MM.1S (cell line): ENCODE measurements at regions not wholly inside any gene's neighbourhood (a gene's known extent, or its start where the extent isn't known, plus 50 kb on each side); places are given as distances from the start of the nearest gene placed in this dataset.

Experiments
- DNase-seq: peaks from one replicate; pipeline ENCODE4 v3.0.0-alpha.2; 2015
- H2AFZ ChIP-seq: fragments of 300-600 bp; sonication (generic); 2 replicates; pipeline ENCODE4 v1.6.0; 2016; ENCODE audit warnings: antibody characterized with exemption, low read length
- H3F3A ChIP-seq: fragments of 300-600 bp; sonication (generic); 2 replicates; pipeline ENCODE4 v1.6.1; 2016; ENCODE audit warnings: mild to moderate bottlenecking, antibody characterized with exemption, low read length, moderate library complexity, mixed read lengths; ENCODE audit not compliant: insufficient read depth
- H3K27ac ChIP-seq: fragments of 300-600 bp; sonication (generic); 2 replicates; pipeline ENCODE4 v1.5.1; 2016; ENCODE audit warnings: mild to moderate bottlenecking, low read length
- H3K27me3 ChIP-seq: fragments of 300-600 bp; sonication (generic); replicated peaks from 2 replicates; pipeline ENCODE4 v1.6.0; 2016; ENCODE audit warnings: low read length; ENCODE audit not compliant: insufficient read depth
- H3K36me3 ChIP-seq: fragments of 300-600 bp; sonication (generic); replicated peaks from 2 replicates; pipeline ENCODE4 v1.6.1; 2016; ENCODE audit warnings: mild to moderate bottlenecking, low read length, mixed read lengths; ENCODE audit not compliant: insufficient read depth
- H3K4me1 ChIP-seq: fragments of 300-600 bp; sonication (generic); 2 replicates; pipeline ENCODE4 v1.6.1; 2016; ENCODE audit warnings: low read length, mixed read lengths
- H3K4me2 ChIP-seq: fragments of 300-600 bp; sonication (generic); 2 replicates; pipeline ENCODE4 v1.6.0; 2016; ENCODE audit warnings: low read depth, low read length
- H3K4me3 ChIP-seq: fragments of 300-600 bp; sonication (generic); 2 replicates; pipeline ENCODE4 v1.5.1; 2016; ENCODE audit warnings: low read length, mixed read lengths
- H3K79me2 ChIP-seq: fragments of 300-600 bp; sonication (generic); 2 replicates; pipeline ENCODE4 v1.6.1; 2016; ENCODE audit warnings: mixed run types, low read length, mixed read lengths
- H3K9ac ChIP-seq: fragments of 300-600 bp; sonication (generic); 2 replicates; pipeline ENCODE4 v1.6.1; 2016; ENCODE audit warnings: low read length, mixed read lengths
- H3K9me2 ChIP-seq: fragments of 300-600 bp; sonication (generic); replicated peaks from 2 replicates; pipeline ENCODE4 v1.6.1; 2016; ENCODE audit warnings: mild to moderate bottlenecking, low read length, mixed read lengths; ENCODE audit not compliant: insufficient read depth
- H3K9me3 ChIP-seq: fragments of 300-600 bp; sonication (generic); replicated peaks from 2 replicates; pipeline ENCODE4 v1.6.1; 2016; ENCODE audit warnings: mild to moderate bottlenecking, low read length, mixed read lengths; ENCODE audit not compliant: insufficient read depth
- H4K20me1 ChIP-seq: fragments of 300-600 bp; sonication (generic); 2 replicates; pipeline ENCODE4 v1.6.1; 2016; ENCODE audit warnings: mild to moderate bottlenecking, low read length, moderate library complexity, mixed read lengths; ENCODE audit not compliant: insufficient read depth
- EZH2 ChIP-seq: fragments of 300-600 bp; sonication (generic); optimal IDR thresholded peaks from 2 replicates; pipeline ENCODE3; 2017; ENCODE audit warnings: low read depth, mild to moderate bottlenecking, antibody characterized with exemption, low read length, mixed read lengths
- EZH2phosphoT487 ChIP-seq: fragments of 300-600 bp; sonication (generic); IDR thresholded peaks from 2 replicates; pipeline ENCODE4 v1.6.1; 2018; ENCODE audit warnings: antibody characterized with exemption, low read length
- TF ChIP-seq, protein P1 (sequence below): fragments of 300-600 bp; sonication (generic); IDR thresholded peaks from 2 replicates; pipeline ENCODE4 v1.5.1; 2016; ENCODE audit warnings: antibody characterized with exemption, low read length, mixed read lengths

DNA sequence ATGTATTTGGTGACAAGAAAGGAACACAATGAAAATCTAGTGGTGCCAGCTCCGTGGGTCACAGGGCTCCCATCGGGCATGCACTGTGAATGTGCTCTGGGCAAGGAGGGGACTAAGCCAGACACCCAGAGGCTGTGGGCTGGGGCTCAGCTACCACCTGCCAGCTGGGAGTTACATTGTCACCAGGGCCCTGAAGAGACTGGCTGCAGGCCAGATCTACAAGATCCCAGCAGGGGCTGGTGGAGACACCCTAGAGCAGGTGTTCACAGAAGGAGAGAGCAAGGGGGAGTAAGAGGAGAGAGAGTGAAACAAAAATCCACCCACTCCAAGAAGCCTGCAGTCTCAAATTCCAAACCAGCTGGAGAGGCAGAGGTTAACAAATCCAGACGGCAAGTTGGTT, 116.6 kb upstream of the ADCY1 start:
- no peaks in the 10 kb centered on the region for H3K9me3 ChIP-seq
- DNase-seq: no peak
- no peak overlapping the region for H3K4me3 ChIP-seq
- no peak for TF ChIP-seq EZH2
- TF ChIP-seq EZH2phosphoT487: no peak
- TF ChIP-seq, protein P1, sequence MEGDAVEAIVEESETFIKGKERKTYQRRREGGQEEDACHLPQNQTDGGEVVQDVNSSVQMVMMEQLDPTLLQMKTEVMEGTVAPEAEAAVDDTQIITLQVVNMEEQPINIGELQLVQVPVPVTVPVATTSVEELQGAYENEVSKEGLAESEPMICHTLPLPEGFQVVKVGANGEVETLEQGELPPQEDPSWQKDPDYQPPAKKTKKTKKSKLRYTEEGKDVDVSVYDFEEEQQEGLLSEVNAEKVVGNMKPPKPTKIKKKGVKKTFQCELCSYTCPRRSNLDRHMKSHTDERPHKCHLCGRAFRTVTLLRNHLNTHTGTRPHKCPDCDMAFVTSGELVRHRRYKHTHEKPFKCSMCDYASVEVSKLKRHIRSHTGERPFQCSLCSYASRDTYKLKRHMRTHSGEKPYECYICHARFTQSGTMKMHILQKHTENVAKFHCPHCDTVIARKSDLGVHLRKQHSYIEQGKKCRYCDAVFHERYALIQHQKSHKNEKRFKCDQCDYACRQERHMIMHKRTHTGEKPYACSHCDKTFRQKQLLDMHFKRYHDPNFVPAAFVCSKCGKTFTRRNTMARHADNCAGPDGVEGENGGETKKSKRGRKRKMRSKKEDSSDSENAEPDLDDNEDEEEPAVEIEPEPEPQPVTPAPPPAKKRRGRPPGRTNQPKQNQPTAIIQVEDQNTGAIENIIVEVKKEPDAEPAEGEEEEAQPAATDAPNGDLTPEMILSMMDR: no peak
- no peak overlapping the region for H2AFZ ChIP-seq
- no peaks in the 10 kb centered on the region for H3K36me3 ChIP-seq
- no peak overlapping the region for H3K27ac ChIP-seq
- no peaks in the 10 kb centered on the region for H3K27me3 ChIP-seq
- no peak overlapping the region for H3K9ac ChIP-seq
- H3F3A ChIP-seq: no peaks in the 10 kb centered on the region
- H3K79me2 ChIP-seq: no peaks in the 10 kb centered on the region
- H3K9me2 ChIP-seq: no peaks in the 10 kb centered on the region
- H4K20me1 ChIP-seq: no peaks in the 10 kb centered on the region
- H3K4me2 ChIP-seq: no peak overlapping the region
- H3K4me1 ChIP-seq: no peaks in the 10 kb centered on the region; the same call in 1 of the 2 replicates

DNA sequence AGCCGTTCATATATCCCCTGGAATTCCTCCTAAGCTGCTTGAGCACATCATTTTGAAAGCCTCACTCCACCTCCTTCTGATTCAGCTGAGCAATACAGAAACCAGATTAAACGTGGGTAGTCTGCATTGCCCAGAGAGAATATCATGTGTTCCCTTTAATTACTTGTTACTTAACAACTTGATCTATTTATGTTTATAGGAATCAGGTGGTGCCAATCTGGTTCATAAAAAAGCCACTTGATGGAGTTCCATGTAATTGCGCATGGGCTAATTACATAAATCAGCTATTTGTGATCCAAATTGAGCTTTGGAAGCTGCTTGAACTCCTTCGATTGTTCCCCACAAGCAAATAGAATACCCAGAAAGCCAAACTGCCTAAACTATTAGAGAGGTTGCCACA, 114.7 kb upstream of the ADCY1 start:
- no peaks in the 10 kb centered on the region for H3K27me3 ChIP-seq
- H3K9me2 ChIP-seq: no peaks in the 10 kb centered on the region
- H4K20me1 ChIP-seq: no peaks in the 10 kb centered on the region
- H2AFZ ChIP-seq: no peak overlapping the region
- no peak overlapping the region for H3K27ac ChIP-seq
- DNase-seq: no peak
- H3K4me3 ChIP-seq: no peak overlapping the region
- no peaks in the 10 kb centered on the region for H3K79me2 ChIP-seq
- no peak overlapping the region for H3K4me2 ChIP-seq
- H3K9ac ChIP-seq: no peak overlapping the region
- TF ChIP-seq EZH2phosphoT487: no peak
- TF ChIP-seq, protein P1: no peak
- no peak for TF ChIP-seq EZH2
- no peaks in the 10 kb centered on the region for H3K9me3 ChIP-seq
- H3F3A ChIP-seq: no peaks in the 10 kb centered on the region
- H3K36me3 ChIP-seq: no peaks in the 10 kb centered on the region
- no peaks in the 10 kb centered on the region; the same call in 1 of the 2 replicates for H3K4me1 ChIP-seq

- Histone ChIP-seq H3K9me2 (no peaks in the 10 kb centered on the region), H3K36me3 (no peaks in the 10 kb centered on the region), H3K27ac (no peak overlapping the region), H2AFZ (no peak overlapping the region), H3K9ac (no peak overlapping the region), H3F3A (no peaks in the 10 kb centered on the region), H3K79me2 (no peaks in the 10 kb centered on the region), H3K4me2 (no peak overlapping the region), H3K27me3 (no peaks in the 10 kb centered on the region), H4K20me1 (no peaks in the 10 kb centered on the region), H3K9me3 (no peaks in the 10 kb centered on the region), H3K4me3 (no peak overlapping the region), H3K4me1 (no peaks in the 10 kb centered on the region; the same call in 1 of the 2 replicates)
- DNase-seq: no peak
- TF ChIP-seq, protein P1: no peak
- TF ChIP-seq EZH2phosphoT487 (no peak), EZH2 (no peak)
Measured at GRCh38 chr7:45460379-45460778, 113.8 kb upstream of the ADCY1 start.
